HepG2 (cell line): ENCODE measurements at regions not wholly inside any gene's neighbourhood (a gene's known extent, or its start where the extent isn't known, plus 50 kb on each side); places are given as distances from the start of the nearest gene placed in this dataset.

Source experiments
- ATAC-seq: fragments of 200-7000 bp; cut with Tn5 transposase; 3 replicates; pipeline ENCODE4 v1.9.1; 2020; ENCODE audit warnings: mild to moderate bottlenecking, moderate library complexity
- BruUV-seq: library from RNA; stranded (reverse); fragments of 400-500 nt; replicated peaks from 2 replicates; lab custom pipeline; 2021; lab: Mats Ljungman, UMichigan
- CTCF ChIA-PET: fragments of 300-600 bp; formaldehyde crosslinking; extraction: SDS; loops from one replicate; lab custom pipeline; 2021; ENCODE audit warnings: low total read pairs, inconsistent platforms, low intra/inter-chr PET ratio; lab: Yijun Ruan, JAX
- POLR2A ChIA-PET: fragments of 350-600 bp; sonication (Branson Sonifier 250); formaldehyde crosslinking; loops from one replicate; lab custom pipeline; 2020; ENCODE audit warnings: antibody characterized with exemption, inconsistent platforms; lab: Yijun Ruan, JAX
- DNase-seq: peaks from one replicate; pipeline ENCODE4 v3.0.0-alpha.2; 2015; ENCODE audit warnings: low spot score
- FAIRE-seq: peaks from 3 replicates; lab custom pipeline; 2011; peaks lifted over from hg19 to GRCh38; lab: Jason Lieb, UNC
- H2AFZ ChIP-seq: one replicate; pipeline ENCODE4 v1.6.1; 2011; ENCODE audit warnings: low read length, inconsistent platforms
- H3K27ac ChIP-seq: fragments of 300-600 bp; 3 replicates; pipeline ENCODE4 v1.8.0; 2011; ENCODE audit warnings: mixed run types, mild to moderate bottlenecking, mixed read lengths, low read length, inconsistent platforms; ENCODE audit not compliant: insufficient read depth; ENCODE audit errors: extremely low read length
- H3K27me3 ChIP-seq, 2 experiments: fragments of 200-600 bp in 1 of 2; 2 replicates in 1 of 2; 3 replicates in 1 of 2; pipeline versions ENCODE4 v1.6.0 to v1.8.0; 2011; ENCODE audit warnings: low read length in 2 of 2, mild to moderate bottlenecking in 2 of 2, moderate library complexity in 2 of 2, inconsistent platforms in 1 of 2; ENCODE audit not compliant: insufficient read depth in 2 of 2, control insufficient read depth in 1 of 2
- H3K36me3 ChIP-seq, 2 experiments: fragments of 200-600 bp in 1 of 2; replicated peaks in 1 of 2; 2 replicates in 1 of 2; 3 replicates in 1 of 2; pipeline versions ENCODE4 v1.5.1 to v1.8.0; 2011; ENCODE audit warnings: low read length in 2 of 2, inconsistent platforms in 1 of 2; ENCODE audit not compliant: insufficient read depth in 2 of 2, control insufficient read depth in 1 of 2
- H3K4me1 ChIP-seq: 2 replicates; pipeline ENCODE4 v1.5.1; 2012; ENCODE audit warnings: low read length, inconsistent platforms; ENCODE audit not compliant: insufficient read depth
- H3K4me2 ChIP-seq: 2 replicates; pipeline ENCODE4 v1.6.0; 2011; ENCODE audit warnings: low read depth, low read length, inconsistent platforms
- H3K4me3 ChIP-seq, 3 experiments: fragments of 200-600 bp in 1 of 3; sonication (generic), shearing (Covaris generic) in 1 of 3; replicated peaks in 1 of 3; 2 replicates each; pipeline ENCODE4 v1.5.1; 2011 to 2016; ENCODE audit warnings: low read length in 3 of 3, inconsistent platforms in 2 of 3, low read depth in 2 of 3, mild to moderate bottlenecking in 2 of 3, control low read depth in 1 of 3, mixed read lengths in 1 of 3; ENCODE audit not compliant: insufficient read depth in 1 of 3
- H3K79me2 ChIP-seq: one replicate; pipeline ENCODE4 v1.6.1; 2011; ENCODE audit warnings: low read length, inconsistent platforms; ENCODE audit not compliant: insufficient read depth
- H3K9ac ChIP-seq: 2 replicates; pipeline ENCODE4 v1.6.0; 2011; ENCODE audit warnings: mild to moderate bottlenecking, low read depth, low read length, inconsistent platforms; ENCODE audit not compliant: insufficient read depth
- H3K9me3 ChIP-seq: 2 replicates; pipeline ENCODE4 v1.5.1; 2012; ENCODE audit warnings: mild to moderate bottlenecking, low read length
- H4K20me1 ChIP-seq: 2 replicates; pipeline ENCODE4 v1.6.0; 2011; ENCODE audit warnings: inconsistent platforms, mild to moderate bottlenecking, low read length, moderate library complexity; ENCODE audit not compliant: insufficient read depth
- EZH2 ChIP-seq: conservative IDR thresholded peaks from 2 replicates; pipeline ENCODE4 v1.6.1; 2012; ENCODE audit warnings: mild to moderate bottlenecking, low read depth, low read length, moderate library complexity
- FOXJ3 ChIP-seq: sonication (generic); formaldehyde crosslinking; IDR thresholded peaks from 2 replicates; pipeline ENCODE4 v1.4.0; 2020; ENCODE audit warnings: missing genetic modification reagents, mild to moderate bottlenecking, borderline replicate concordance
- GFI1 ChIP-seq: sonication (generic); formaldehyde crosslinking; IDR thresholded peaks from 2 replicates; pipeline ENCODE4 v1.5.0; 2020; ENCODE audit warnings: missing genetic modification reagents, mild to moderate bottlenecking, borderline replicate concordance
- GZF1 ChIP-seq: sonication (generic); formaldehyde crosslinking; IDR thresholded peaks from 2 replicates; pipeline ENCODE4 v1.5.1; 2020; ENCODE audit warnings: mild to moderate bottlenecking, missing genetic modification reagents
- HCFC1 ChIP-seq: fragments of 150-350 bp; IDR thresholded peaks from 2 replicates; pipeline ENCODE4 v1.6.1; 2014; ENCODE audit warnings: low read depth, low read length
- JARID2 ChIP-seq: sonication (generic); formaldehyde crosslinking; IDR thresholded peaks from 2 replicates; pipeline ENCODE4 v1.8.1; 2023; ENCODE audit warnings: missing genetic modification reagents, inconsistent platforms; ENCODE audit not compliant: insufficient replicate concordance
- NR2F2 ChIP-seq: IDR thresholded peaks from 2 replicates; pipeline ENCODE4 v1.6.1; 2012; ENCODE audit warnings: low read depth, inconsistent platforms, borderline replicate concordance
- PITX1 ChIP-seq: sonication (generic); formaldehyde crosslinking; IDR thresholded peaks from 2 replicates; pipeline ENCODE4 v1.5.1; 2020; ENCODE audit warnings: mild to moderate bottlenecking, missing genetic modification reagents
- PRDM4 ChIP-seq: sonication (generic); formaldehyde crosslinking; IDR thresholded peaks from 2 replicates; pipeline ENCODE4 v1.9.0; 2021; ENCODE audit warnings: missing genetic modification reagents, borderline replicate concordance
- PTBP1 ChIP-seq: fragments of 200-400 bp; formaldehyde crosslinking; IDR thresholded peaks from 2 replicates; pipeline ENCODE4 v1.6.1; 2018; ENCODE audit warnings: low read length, low read depth; ENCODE audit not compliant: poor library complexity, severe bottlenecking
- RFXANK ChIP-seq: IDR thresholded peaks from 2 replicates; pipeline ENCODE4 v1.6.1; 2016
- TAF15 ChIP-seq: fragments of 200-400 bp; formaldehyde crosslinking; IDR thresholded peaks from one replicate; pipeline ENCODE4 v1.6.1; 2018; ENCODE audit warnings: mild to moderate bottlenecking, low read depth, low read length; ENCODE audit not compliant: poor library complexity, severe bottlenecking
- TFDP2 ChIP-seq: sonication (generic); formaldehyde crosslinking; IDR thresholded peaks from 2 replicates; pipeline ENCODE4 v1.4.0; 2020; ENCODE audit warnings: missing genetic modification reagents
- THAP9 ChIP-seq: sonication (generic); formaldehyde crosslinking; IDR thresholded peaks from 2 replicates; pipeline ENCODE4; 2020; ENCODE audit warnings: missing genetic modification reagents, mild to moderate bottlenecking, borderline replicate concordance
- ZNF253 ChIP-seq: sonication (generic); formaldehyde crosslinking; IDR thresholded peaks from 2 replicates; pipeline ENCODE4 v1.8.0; 2022; ENCODE audit warnings: mild to moderate bottlenecking, missing genetic modification reagents, borderline replicate concordance
- ZNF556 ChIP-seq: sonication (generic); formaldehyde crosslinking; IDR thresholded peaks from 2 replicates; pipeline ENCODE4 v1.4.0; 2020; ENCODE audit warnings: mild to moderate bottlenecking, missing genetic modification reagents, borderline replicate concordance
- ZNF710 ChIP-seq: sonication (generic); formaldehyde crosslinking; IDR thresholded peaks from 2 replicates; pipeline ENCODE4 v1.5.0; 2020; ENCODE audit warnings: mild to moderate bottlenecking, missing genetic modification reagents, borderline replicate concordance
- WGBS: methylation state at CpG from one replicate; pipeline ENCODE4 v1.1.6; 2017; ENCODE audit warnings: low lambda C conversion rate; 5-methylcytosine and 5-hydroxymethylcytosine counted together
- in situ Hi-C: cut with HindIII; loops from 2 replicates; pipeline ENCODE4 v1.10.0; 2017; ENCODE audit warnings: low pct_unique_long_range_greater_than_20kb; ENCODE audit not compliant: extremely low pct_ligation_motif_present
- intact Hi-C: fragments of 100-400 bp; cut with micrococcal nuclease; formaldehyde crosslinking; loops from one replicate; pipeline ENCODE4 v1.10.0; 2022; ENCODE audit not compliant: unreplicated experiment

GRCh38 chr2:182504903-182505302 lies 78.1 kb upstream of the PDE1A start:
- Histone ChIP-seq H2AFZ (no peak overlapping the region), H3K4me2 (no peak overlapping the region), H3K27ac (no peak overlapping the region), H3K27me3 (no peaks in the 10 kb centered on the region), H3K4me1 (no peaks in the 10 kb centered on the region), H3K9me3 (no peaks in the 10 kb centered on the region), H4K20me1 (no peaks in the 10 kb centered on the region), H3K4me3 (no peak overlapping the region), H3K9ac (no peak overlapping the region), H3K36me3 (no peaks in the 10 kb centered on the region), H3K79me2 (no peaks in the 10 kb centered on the region)
- ATAC-seq (no peak), DNase-seq (no peak), FAIRE-seq (no peak)
- WGBS, result 33% methylated on average over 2 of the region's 2 CpGs
- no peak for TF ChIP-seq JARID2
- TF ChIP-seq RFXANK, result no peak
- TF ChIP-seq GFI1 (CRISPR knock-in tag), result no peak
- no peak for TF ChIP-seq PRDM4 (CRISPR knock-in tag)
- TF ChIP-seq ZNF556, result no peak
- TF ChIP-seq HCFC1, result no peak
- no peak for TF ChIP-seq FOXJ3
- no peak for TF ChIP-seq ZNF253 (CRISPR knock-in tag)
- no peak for TF ChIP-seq THAP9
- no peak for TF ChIP-seq EZH2
- no peak for TF ChIP-seq PITX1
- TF ChIP-seq NR2F2, result no peak
- no peak for TF ChIP-seq GZF1
- no peak for TF ChIP-seq ZNF710 (CRISPR knock-in tag)
- no peak for TF ChIP-seq TAF15
- TF ChIP-seq TFDP2, result no peak
- no peak for TF ChIP-seq PTBP1
- CTCF ChIA-PET, result no interaction called here
- no TSS peak for BruUV-seq
- in situ Hi-C loops, result no loop called here
- intact Hi-C loops, result no loop called here
- POLR2A ChIA-PET, result no interaction called here
